GM19397 (cell line): ENCODE measurements at regions not wholly inside any gene's neighbourhood (a gene's known extent, or its start where the extent isn't known, plus 50 kb on each side); places are given as distances from the start of the nearest gene placed in this dataset.
"Not testable (repeated sequence)": the region's sequence is repeated elsewhere in the genome, so short reads cannot be mapped to it uniquely, and the experiment has no call there.

Experiments used
- ATAC-seq: cut with Tn5 transposase; IDR thresholded peaks from one replicate; pipeline ENCODE4 v1.9.1; 2021; ENCODE audit warnings: mild to moderate bottlenecking, moderate library complexity; ENCODE audit not compliant: unreplicated experiment

- ATAC-seq: no peak
These were observed 85.1 kb downstream of the NIBAN1 start for GRCh38 chr1:184889166-184889565.

GRCh38 chr1:184888505-184888904, 85.8 kb downstream of the NIBAN1 start:
- ATAC-seq: no peak

- no peak for ATAC-seq
These were observed 91.1 kb downstream of the NIBAN1 start for GRCh38 chr1:184882957-184883815.

- no peak for ATAC-seq
These were observed 92.1 kb downstream of the NIBAN1 start for GRCh38 chr1:184881941-184882913.

- ATAC-seq: no peak
These were observed 94.3 kb downstream of the NIBAN1 start for GRCh38 chr1:184879876-184880557.

GRCh38 chr1:184878602-184879001, 95.7 kb downstream of the NIBAN1 start:
- no peak for ATAC-seq

GRCh38 chr1:184878002-184878401, 96.3 kb downstream of the NIBAN1 start:
- no peak for ATAC-seq

GRCh38 chr1:184876015-184876414, 98.3 kb downstream of the NIBAN1 start:
- not testable (repeated sequence) for ATAC-seq

GRCh38 chr1:184875218-184875617, 99.1 kb downstream of the NIBAN1 start:
- ATAC-seq: no peak

- no peak for ATAC-seq
These were observed 104.0 kb downstream of the NIBAN1 start for GRCh38 chr1:184870319-184870718.

GRCh38 chr1:184867866-184868689, 106.2 kb downstream of the NIBAN1 start:
- no peak for ATAC-seq

- ATAC-seq: peak; percentile 94
These were observed 107.1 kb downstream of the NIBAN1 start for GRCh38 chr1:184866991-184867788.

GRCh38 chr1:184866586-184866985, 107.7 kb downstream of the NIBAN1 start:
- peak; percentile 19 for ATAC-seq

GRCh38 chr1:184865831-184866230, 108.5 kb downstream of the NIBAN1 start:
- no peak for ATAC-seq

- ATAC-seq: no peak
These were observed 107.2 kb upstream of the EDEM3 start for GRCh38 chr1:184861755-184862336.

GRCh38 chr1:184860985-184861754, 106.5 kb upstream of the EDEM3 start:
- ATAC-seq: peak; percentile 81

GRCh38 chr1:184860535-184860934, 105.9 kb upstream of the EDEM3 start:
- peak; percentile 8 for ATAC-seq
